Dedifferentiated amniotic fluid mesenchymal stem cell (primary cell): ENCODE measurements at regions not wholly inside any gene's neighbourhood (a gene's known extent, or its start where the extent isn't known, plus 50 kb on each side); places are given as distances from the start of the nearest gene placed in this dataset.
"Not testable (repeated sequence)": the region's sequence is repeated elsewhere in the genome, so short reads cannot be mapped to it uniquely, and the experiment has no call there.

Experiments
- DNase-seq: peaks from one replicate; pipeline ENCODE4 v3.0.0-alpha.2; 2016; ENCODE audit errors: extremely low spot score

GRCh38 chr4:66048861-66049260 lies 378.6 kb upstream of the EPHA5 start:
- no peak for DNase-seq

DNA sequence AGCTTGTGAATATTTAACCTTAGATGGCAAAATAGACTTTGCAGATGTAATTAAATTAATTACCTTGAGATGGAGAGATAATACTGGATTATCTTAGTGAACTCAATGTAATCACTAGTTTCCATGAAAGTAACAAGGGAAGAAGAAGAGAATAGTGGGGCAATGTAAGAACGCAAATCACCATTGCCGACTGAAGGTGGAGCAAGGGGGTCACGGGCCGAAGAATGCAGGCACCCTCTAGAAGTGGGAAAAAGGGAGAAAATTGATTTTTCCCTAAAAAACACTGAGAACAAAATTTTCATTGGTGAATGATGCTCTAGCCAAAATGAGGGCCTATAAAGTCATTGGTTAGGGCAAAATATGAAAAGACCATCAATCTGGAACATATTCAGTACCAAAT lies 375.6 kb upstream of the EPHA5 start:
- DNase-seq, result no peak

GRCh38 chr4:66035701-66036100 lies 365.4 kb upstream of the EPHA5 start:
- no peak for DNase-seq

- DNase-seq, result no peak
Observed at GRCh38 chr4:66034671-66035070, 364.4 kb upstream of the EPHA5 start.

DNA sequence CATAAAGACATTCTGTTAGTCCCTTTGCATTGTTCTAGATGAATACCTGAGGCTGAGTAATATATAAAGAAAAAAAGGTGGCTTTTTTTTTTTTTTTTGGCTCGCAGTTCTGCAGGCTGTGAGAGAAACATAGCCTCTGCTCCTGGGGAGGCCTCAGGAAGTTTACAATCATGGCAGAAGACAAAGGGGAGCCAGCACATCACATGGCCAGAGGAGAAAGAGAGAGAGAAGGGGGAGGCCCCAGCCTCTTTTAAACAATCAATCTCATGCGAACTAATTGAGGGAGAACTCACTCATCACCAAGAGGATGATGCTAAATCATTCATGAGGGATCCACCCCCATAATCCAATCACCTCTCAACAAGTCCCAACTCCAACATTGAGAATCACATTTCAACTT lies 364.0 kb upstream of the EPHA5 start:
- DNase-seq, result no peak

- no peak for DNase-seq
Observed at GRCh38 chr4:66032571-66032970, 362.3 kb upstream of the EPHA5 start.

DNA sequence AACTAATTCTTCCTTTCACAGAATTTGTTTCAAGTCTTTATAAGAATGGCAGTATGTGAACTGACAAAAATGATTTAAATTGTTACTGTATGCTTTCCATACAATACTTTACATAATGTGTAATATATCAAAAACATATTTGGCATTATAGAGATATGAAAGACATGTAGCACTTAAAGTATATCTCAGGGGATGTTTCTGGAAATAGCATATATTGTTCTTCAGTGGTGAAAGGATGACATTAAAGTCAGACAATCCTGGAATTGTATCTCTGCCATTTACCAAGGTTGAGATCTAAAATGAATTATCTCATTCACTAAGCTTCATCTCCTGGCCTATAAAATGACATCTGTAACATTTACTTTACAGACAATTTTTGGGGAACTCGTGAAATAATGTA lies 358.4 kb upstream of the EPHA5 start:
- no peak for DNase-seq

GRCh38 chr4:66023061-66023460 lies 352.8 kb upstream of the EPHA5 start:
- DNase-seq, result no peak

- DNase-seq, result no peak
Observed at GRCh38 chr4:66017671-66018070, 347.4 kb upstream of the EPHA5 start.

DNA sequence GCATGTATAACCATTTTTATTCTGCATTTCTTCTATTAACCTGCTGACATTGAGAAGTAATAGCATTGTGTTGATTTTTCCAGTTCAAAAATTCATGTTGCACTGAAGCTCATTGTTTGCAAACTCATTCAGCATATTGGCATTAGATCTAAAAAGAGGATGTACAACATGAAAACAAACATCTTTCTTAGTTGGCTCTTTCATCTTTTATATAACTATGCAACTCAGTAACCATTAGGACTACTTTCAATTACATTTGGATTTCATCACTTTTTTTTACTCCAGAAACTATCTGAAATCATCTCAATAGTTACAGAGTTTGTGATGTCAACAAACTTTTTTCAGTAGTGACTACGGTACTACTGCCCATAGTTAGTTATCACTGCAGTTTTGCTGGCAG lies 346.0 kb upstream of the EPHA5 start:
- peak; percentile 16 for DNase-seq

DNA sequence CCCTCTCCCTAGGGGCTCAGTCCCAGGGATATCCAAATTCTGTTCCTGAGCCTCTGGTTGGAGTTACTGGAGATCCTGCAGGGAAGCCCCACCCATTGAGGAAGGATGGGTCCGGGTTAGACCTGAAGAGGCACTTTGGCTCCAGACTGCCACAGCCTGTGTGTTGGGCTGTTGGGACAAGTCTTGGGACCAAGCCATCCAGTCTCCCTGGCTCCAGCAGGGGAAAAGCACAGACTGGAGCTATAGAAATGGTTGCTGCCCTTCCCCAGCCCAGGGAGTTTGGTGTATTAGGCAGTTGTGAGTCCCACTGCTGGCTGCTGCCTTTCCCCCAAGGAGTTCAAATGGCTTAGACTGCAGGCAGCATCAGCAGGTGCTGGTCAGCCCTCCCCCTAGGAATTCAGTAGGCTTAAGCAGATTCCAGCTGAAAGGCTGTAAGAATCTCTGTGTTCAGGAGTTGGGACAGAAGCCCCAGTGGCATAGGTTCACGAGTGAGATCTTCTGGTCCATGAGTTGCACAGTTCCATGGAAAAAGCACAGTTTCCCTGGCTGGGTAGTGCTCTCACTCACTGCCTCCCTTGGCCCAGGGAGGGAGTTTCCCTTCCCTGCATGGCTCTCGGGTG lies 344.0 kb upstream of the EPHA5 start:
- no peak for DNase-seq

GRCh38 chr4:66000510-66001117 lies 330.3 kb upstream of the EPHA5 start:
- peak; percentile 47 for DNase-seq

DNA sequence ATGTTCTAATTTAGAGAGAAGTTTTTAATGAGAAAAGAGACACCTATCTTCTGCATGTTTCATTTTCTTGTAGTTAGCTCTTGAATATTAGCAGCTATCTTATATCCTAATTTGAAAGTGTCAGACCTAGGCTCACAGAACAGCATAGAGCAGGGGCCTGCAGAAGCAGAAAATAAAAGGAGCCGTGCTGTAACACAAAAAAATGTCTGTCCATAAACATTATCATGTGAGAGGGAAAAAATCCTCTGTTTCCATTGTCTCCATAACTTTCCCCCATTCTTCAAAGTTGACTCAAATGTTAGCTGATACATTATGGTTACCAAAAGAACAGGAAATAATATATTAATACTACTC lies 329.2 kb upstream of the EPHA5 start:
- no peak for DNase-seq

DNA sequence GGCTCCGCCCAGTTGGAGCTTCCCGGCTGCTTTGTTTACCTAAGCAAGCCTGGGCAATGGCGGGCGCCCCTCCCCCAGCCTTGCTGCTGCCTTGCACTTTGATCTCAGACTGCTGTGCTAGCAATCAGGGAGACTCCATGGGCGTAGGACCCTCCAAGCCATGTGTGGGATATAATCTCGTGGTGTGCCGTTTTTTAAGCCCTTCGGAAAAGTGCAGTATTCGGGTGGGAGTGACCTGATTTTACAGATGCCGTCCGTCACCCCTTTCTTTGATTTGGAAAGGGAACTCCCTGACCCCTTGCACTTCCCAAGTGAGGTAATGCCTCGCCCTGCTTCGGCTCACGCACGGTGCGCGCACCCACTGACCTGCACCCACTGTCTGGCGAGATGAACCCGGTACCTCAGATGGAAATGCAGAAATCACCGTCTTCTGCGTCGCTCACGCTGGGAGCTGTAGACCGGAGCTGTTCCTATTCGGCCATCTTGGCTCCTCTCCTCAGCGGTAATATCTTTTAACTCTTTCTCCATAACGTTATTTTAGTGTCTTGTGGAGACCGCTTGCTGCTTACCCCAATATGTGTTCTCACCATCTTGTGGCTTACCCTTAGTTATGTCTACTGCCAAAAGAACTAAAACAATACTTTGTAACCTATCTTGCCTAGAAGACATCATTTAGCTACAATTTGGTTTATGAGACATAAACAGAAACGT lies 328.7 kb upstream of the EPHA5 start:
- DNase-seq, result not testable (repeated sequence)

- no peak for DNase-seq
Observed at GRCh38 chr4:65983061-65983460, 312.8 kb upstream of the EPHA5 start.

DNA sequence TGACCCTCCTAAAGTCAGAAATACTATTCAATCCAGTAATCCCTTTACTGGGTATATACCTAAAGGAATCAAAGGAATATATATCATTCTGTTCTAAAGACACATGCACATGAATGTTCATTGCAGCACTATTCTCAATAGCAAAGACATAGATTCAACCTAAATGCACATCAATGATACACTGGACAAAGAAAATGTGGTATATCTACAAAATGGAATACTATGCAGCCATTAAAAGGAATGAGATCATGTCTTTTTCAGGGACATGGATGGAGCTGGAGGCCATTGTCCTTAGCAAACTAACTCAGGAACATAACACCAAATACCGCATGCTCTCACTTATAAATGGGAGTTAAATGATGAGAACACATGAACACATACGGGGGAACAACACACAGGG lies 306.0 kb upstream of the EPHA5 start:
- DNase-seq, result no peak

DNA sequence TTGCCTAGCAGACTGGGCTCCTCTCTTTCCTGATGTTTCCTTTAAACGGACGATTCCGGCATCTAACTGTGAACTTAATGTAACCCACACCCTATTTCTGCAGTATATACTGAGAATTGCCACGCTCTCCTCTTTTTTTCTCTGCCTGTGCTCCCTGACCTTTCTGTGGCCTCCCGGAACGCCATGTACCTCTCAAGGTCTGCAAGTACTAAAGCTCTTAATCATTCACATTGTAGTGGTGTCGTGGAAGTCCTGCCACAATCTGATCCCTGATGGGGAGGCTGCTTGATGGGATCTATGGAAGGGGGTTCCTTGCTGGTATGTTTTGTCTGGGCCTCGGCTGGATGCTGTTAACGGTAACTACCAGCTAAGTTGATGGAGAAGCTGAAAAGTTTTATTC lies 302.9 kb upstream of the EPHA5 start:
- DNase-seq, result no peak

- DNase-seq, result no peak
Observed at GRCh38 chr4:65971686-65972085, 301.4 kb upstream of the EPHA5 start.

DNA sequence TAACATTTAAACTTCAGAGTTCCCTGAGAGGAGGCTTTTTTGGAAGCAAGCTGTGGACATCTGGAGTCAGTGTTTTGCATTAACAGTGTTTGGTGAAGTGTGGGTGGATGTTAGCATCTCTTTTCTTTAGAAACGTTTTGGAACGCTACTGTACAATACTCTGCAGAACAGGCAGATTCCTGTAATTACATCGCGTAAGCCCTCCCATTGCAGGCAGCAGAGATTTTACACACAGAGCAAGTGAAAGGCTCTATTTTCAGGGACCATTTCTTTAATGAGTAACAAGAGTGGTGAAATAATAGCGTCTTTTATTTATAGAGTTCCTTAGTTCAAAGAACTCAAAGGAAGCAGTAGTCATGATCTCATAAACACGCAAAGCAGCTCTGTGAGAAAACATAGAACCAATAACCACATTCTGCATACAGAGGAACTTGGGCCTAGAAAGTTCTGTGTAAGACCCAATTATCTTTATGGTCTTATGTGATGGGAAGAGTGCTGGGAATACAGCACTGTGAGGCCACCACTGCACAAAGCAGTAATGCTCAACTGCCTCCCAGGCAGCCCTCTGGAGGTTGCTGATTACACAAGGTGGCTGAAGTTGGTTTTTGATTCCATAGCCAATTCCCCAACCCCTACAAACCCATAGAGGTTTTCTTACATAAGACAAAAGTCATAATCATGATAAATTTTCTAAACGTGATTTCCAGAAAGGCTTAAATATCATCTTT lies 298.7 kb upstream of the EPHA5 start:
- DNase-seq, result no peak

DNA sequence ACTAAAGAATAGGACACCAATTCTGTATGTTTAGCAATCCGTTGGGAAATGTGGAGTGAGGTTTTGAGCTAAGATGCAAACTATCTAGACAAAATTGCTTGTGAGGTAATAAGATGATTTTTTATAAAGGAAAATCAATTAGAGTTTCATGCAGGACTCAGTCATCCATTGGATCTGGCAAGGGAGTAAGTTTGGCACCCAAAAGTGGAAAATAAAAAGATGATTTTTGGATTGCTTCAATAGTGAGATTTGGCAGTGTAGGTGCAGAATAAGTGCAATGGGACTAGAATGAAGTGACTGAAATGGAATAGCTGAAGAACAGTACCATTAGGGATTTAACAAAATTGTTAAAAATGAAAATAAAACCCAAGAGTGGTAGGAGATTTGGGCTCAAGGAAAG lies 290.5 kb upstream of the EPHA5 start:
- no peak for DNase-seq

DNA sequence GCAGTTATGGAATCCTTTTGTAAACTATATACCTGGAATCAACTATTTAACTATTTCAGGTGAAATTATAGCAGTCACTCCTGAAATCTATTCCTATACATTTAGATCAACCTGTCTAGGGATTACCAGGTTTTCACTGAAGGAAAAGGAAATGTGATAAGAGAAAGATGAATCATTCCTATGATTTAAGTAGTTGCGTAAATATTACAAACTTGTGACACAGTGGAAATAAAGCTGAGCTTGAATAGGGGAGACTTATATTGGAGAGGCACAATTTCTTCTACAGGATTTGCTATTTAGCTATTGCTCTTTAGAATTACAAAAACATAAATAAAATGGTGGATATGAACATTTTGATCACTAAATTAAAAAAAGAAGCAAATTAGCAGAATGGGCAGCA lies 284.1 kb upstream of the EPHA5 start:
- DNase-seq, result no peak

- no peak for DNase-seq
Observed at GRCh38 chr4:65951177-65951576, 280.9 kb upstream of the EPHA5 start.

DNA sequence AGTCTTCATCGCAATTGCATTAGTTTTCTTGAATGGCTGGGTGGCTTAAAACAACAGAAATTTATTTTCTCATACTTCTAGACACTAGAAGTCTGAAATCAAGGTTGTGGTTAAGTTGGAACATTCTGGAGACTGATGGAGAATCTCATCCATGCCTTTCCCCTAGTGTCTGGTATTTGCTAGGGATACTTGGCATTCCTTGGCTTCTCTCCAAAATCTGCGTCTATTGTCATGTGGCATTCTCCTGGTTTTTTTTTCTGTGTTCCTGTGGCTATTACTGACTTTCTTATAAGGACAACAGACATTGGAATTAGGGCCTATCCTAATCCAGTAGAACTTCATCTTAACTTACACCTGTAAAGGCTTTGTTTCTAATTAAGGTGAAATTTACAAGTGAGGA lies 272.8 kb upstream of the EPHA5 start:
- DNase-seq, result no peak
